HCT116 (cell line): ENCODE measurements at regions not wholly inside any gene's neighbourhood (a gene's known extent, or its start where the extent isn't known, plus 50 kb on each side); places are given as distances from the start of the nearest gene placed in this dataset.

Source experiments
- ATAC-seq: fragments of 200-7000 bp; cut with Tn5 transposase; 2 replicates; pipeline ENCODE4 v1.9.1; 2020; ENCODE audit warnings: mild to moderate bottlenecking, moderate library complexity
- BruUV-seq: library from RNA; stranded (reverse); fragments of 400-500 nt; replicated peaks from 2 replicates; lab custom pipeline; 2021; lab: Mats Ljungman, UMichigan
- CTCF ChIA-PET: fragments of 300-600 bp; sonication (Branson Sonifier 250); formaldehyde crosslinking; loops from one replicate; lab custom pipeline; 2021; ENCODE audit warnings: antibody characterized with exemption; lab: Charles Lee
- POLR2A ChIA-PET: fragments of 300-600, 350-600 bp; sonication (Branson Sonifier 250); formaldehyde crosslinking; loops from one replicate; lab custom pipeline; 2021; ENCODE audit warnings: antibody characterized with exemption; lab: Charles Lee
- RAD21 ChIA-PET, 2 experiments: fragments of 300-600 bp; sonication (Branson Sonifier 250); formaldehyde crosslinking; loops; one replicate each; lab custom pipeline; 2023; ENCODE audit warnings: low total read pairs in 2 of 2; ENCODE audit not compliant: uncharacterized antibody in 2 of 2, unreplicated experiment in 2 of 2, low non-redundant PET in 1 of 2; lab: Charles Lee
- DNase-seq: peaks from one replicate; pipeline ENCODE4 v3.0.0-alpha.2; 2010; ENCODE audit warnings: low read depth, low spot score
- H2AFZ ChIP-seq: fragments of 200-600 bp; shearing (Covaris generic), sonication (generic); 2 replicates; pipeline ENCODE4 v1.6.1; 2017; ENCODE audit warnings: low read depth, mixed run types, mixed read lengths, antibody characterized with exemption, low read length; ENCODE audit not compliant: poor library complexity, severe bottlenecking
- H3K27ac ChIP-seq: 2 replicates; pipeline ENCODE4 v1.5.1; 2012; ENCODE audit warnings: low read depth, low read length
- H3K27me3 ChIP-seq: fragments of 200-600 bp; sonication (generic); 2 replicates; pipeline ENCODE4 v1.6.1; 2016; ENCODE audit warnings: mixed run types, low read length, mixed read lengths; ENCODE audit not compliant: insufficient read depth
- H3K36me3 ChIP-seq, 2 experiments: fragments of 200-500 bp in 1 of 2; fragments of 200-600 bp in 1 of 2; sonication (Bioruptor generic) in 1 of 2; sonication (generic) in 1 of 2; 2 replicates each; pipeline versions ENCODE4 v1.5.1 to v1.6.1; 2014 to 2016; ENCODE audit warnings: low read length in 2 of 2, inconsistent platforms in 1 of 2, mixed read lengths in 1 of 2, mixed run types in 1 of 2; ENCODE audit not compliant: insufficient read depth in 2 of 2, control insufficient read depth in 1 of 2
- H3K4me1 ChIP-seq, 2 experiments: fragments of 200-600 bp in 1 of 2; sonication (generic) in 1 of 2; 2 replicates each; pipeline versions ENCODE4 v1.5.1 to v1.6.1; 2012 to 2017; ENCODE audit warnings: low read length in 2 of 2, inconsistent platforms in 1 of 2, mild to moderate bottlenecking in 1 of 2, mixed read lengths in 1 of 2, mixed run types in 1 of 2, moderate library complexity in 1 of 2; ENCODE audit not compliant: insufficient read depth in 2 of 2, control insufficient read depth in 1 of 2
- H3K4me2 ChIP-seq: fragments of 200-600 bp; sonication (generic); 2 replicates; pipeline ENCODE4 v1.6.1; 2017; ENCODE audit warnings: mixed run types, low read length, mixed read lengths
- H3K4me3 ChIP-seq, 2 experiments: fragments of 200-600 bp in 1 of 2; sonication (generic) in 1 of 2; replicated peaks in 1 of 2; 2 replicates each; pipeline ENCODE4 v1.5.1; 2011 to 2016; ENCODE audit warnings: low read length in 2 of 2, control low read depth in 1 of 2, low read depth in 1 of 2, mild to moderate bottlenecking in 1 of 2, mixed read lengths in 1 of 2, mixed run types in 1 of 2
- H3K79me2 ChIP-seq: fragments of 200-600 bp; sonication (generic); 2 replicates; pipeline ENCODE4 v1.6.1; 2017; ENCODE audit warnings: mild to moderate bottlenecking, mixed run types, low read length, moderate library complexity, mixed read lengths; ENCODE audit not compliant: insufficient read depth
- H3K9ac ChIP-seq: fragments of 200-600 bp; sonication (generic); 2 replicates; pipeline ENCODE4 v1.6.1; 2016; ENCODE audit warnings: low read length, mixed read lengths
- H3K9me2 ChIP-seq: fragments of 200-600 bp; sonication (generic), shearing (Covaris generic); 2 replicates; pipeline ENCODE4 v1.6.1; 2017; ENCODE audit warnings: mixed run types, mild to moderate bottlenecking, moderate library complexity; ENCODE audit not compliant: insufficient read depth
- H3K9me3 ChIP-seq, 2 experiments: fragments of 200-500 bp in 1 of 2; fragments of 200-600 bp in 1 of 2; sonication (Bioruptor generic) in 1 of 2; sonication (generic) in 1 of 2; 2 replicates each; pipeline ENCODE4 v1.6.1; 2014 to 2017; ENCODE audit warnings: low read length in 2 of 2, mixed read lengths in 2 of 2, inconsistent platforms in 1 of 2, low read depth in 1 of 2, mild to moderate bottlenecking in 1 of 2, mixed run types in 1 of 2, moderate library complexity in 1 of 2; ENCODE audit not compliant: control insufficient read depth in 1 of 2, insufficient read depth in 1 of 2
- H4K20me1 ChIP-seq: fragments of 200-600 bp; sonication (generic), shearing (Covaris generic); 2 replicates; pipeline ENCODE4 v1.6.1; 2017; ENCODE audit warnings: mixed run types, mild to moderate bottlenecking, moderate library complexity; ENCODE audit not compliant: insufficient read depth
- CBX3 ChIP-seq: IDR thresholded peaks from 2 replicates; pipeline ENCODE4 v1.6.1; 2012; ENCODE audit warnings: low read depth
- CTCF ChIP-seq, 3 experiments: fragments of 200-600 bp in 1 of 3; sonication (generic) in 1 of 3; IDR thresholded peaks in 2 of 3; conservative IDR thresholded peaks in 1 of 3; 2 replicates each; pipeline ENCODE4 v1.5.1; 2012 to 2017; ENCODE audit warnings: low read depth in 2 of 3, low read length in 2 of 3, antibody characterized with exemption in 1 of 3, borderline replicate concordance in 1 of 3, control low read depth in 1 of 3, mild to moderate bottlenecking in 1 of 3, mixed read lengths in 1 of 3, mixed run types in 1 of 3, moderate library complexity in 1 of 3; ENCODE audit not compliant: insufficient read depth in 1 of 3
- EGR1 ChIP-seq: IDR thresholded peaks from 2 replicates; pipeline ENCODE4 v1.6.1; 2012; ENCODE audit warnings: low read depth
- ELF1 ChIP-seq: IDR thresholded peaks from 2 replicates; pipeline ENCODE4 v1.6.1; 2012; ENCODE audit warnings: low read depth, borderline replicate concordance
- EZH2 ChIP-seq: fragments of 200-600 bp; sonication (generic); IDR thresholded peaks from 2 replicates; pipeline ENCODE4 v1.6.1; 2017; ENCODE audit warnings: antibody characterized with exemption, mixed run types
- EZH2phosphoT487 ChIP-seq: fragments of 200-600 bp; IDR thresholded peaks from 2 replicates; pipeline ENCODE4 v1.6.1; 2018; ENCODE audit warnings: antibody characterized with exemption, borderline replicate concordance
- FOSL1 ChIP-seq: IDR thresholded peaks from 2 replicates; pipeline ENCODE4 v1.6.1; 2012; ENCODE audit warnings: low read depth
- JUND ChIP-seq: IDR thresholded peaks from 2 replicates; pipeline ENCODE4 v1.6.1; 2012
- POLR2A ChIP-seq: IDR thresholded peaks from 2 replicates; pipeline ENCODE4 v1.7.0; 2011; ENCODE audit warnings: borderline replicate concordance; ENCODE audit not compliant: insufficient read depth, insufficient read length; ENCODE audit errors: extremely low read depth
- POLR2AphosphoS5 ChIP-seq: IDR thresholded peaks from 2 replicates; pipeline ENCODE4 v1.6.1; 2011; ENCODE audit warnings: mild to moderate bottlenecking, low read depth, low read length, moderate library complexity
- SIN3A ChIP-seq: IDR thresholded peaks from 2 replicates; pipeline ENCODE4 v1.6.1; 2012; ENCODE audit warnings: low read depth
- SRF ChIP-seq: IDR thresholded peaks from 2 replicates; pipeline ENCODE4 v1.6.1; 2012; ENCODE audit warnings: low read depth
- TCF7L2 ChIP-seq: IDR thresholded peaks from 2 replicates; pipeline ENCODE4 v1.7.0; 2011; ENCODE audit warnings: borderline replicate concordance, inconsistent platforms; ENCODE audit not compliant: insufficient read depth, insufficient read length; ENCODE audit errors: extremely low read depth
- ZFX ChIP-seq: fragments of 450-650 bp; IDR thresholded peaks from 2 replicates; pipeline ENCODE4 v1.6.1; 2017
- intact Hi-C: fragments of 100-400 bp; cut with micrococcal nuclease; formaldehyde crosslinking; loops from 2 replicates; pipeline ENCODE4 v1.10.0; 2022

GRCh38 chr18:39602131-39602530 lies 2036.5 kb upstream of the CELF4 start:
- intact Hi-C loops = no loop called here
- no peaks in the 10 kb centered on the region for H3K9me3 ChIP-seq
- ATAC-seq (no peak), DNase-seq (no peak)
- no peaks in the 10 kb centered on the region for H3K9me2 ChIP-seq
- no peak for TF ChIP-seq CTCF (IDR thresholded peaks at IDR 0.05 in 2 of 3, conservative IDR thresholded peaks at IDR 0.05 in 1 of 3; ENCODE audit: borderline replicate concordance in 1 of 3, insufficient read depth in 1 of 3, low read depth in 2 of 3, low read length in 2 of 3)
- TF ChIP-seq TCF7L2 = no peak
- TF ChIP-seq POLR2A = no peak
- TF ChIP-seq EZH2phosphoT487 = no peak
- no peak for TF ChIP-seq JUND
- TF ChIP-seq EZH2 = no peak
- TF ChIP-seq CBX3 = no peak
- no peak for TF ChIP-seq SIN3A
- no peak for TF ChIP-seq ZFX
- TF ChIP-seq POLR2AphosphoS5 = no peak
- no peak for TF ChIP-seq EGR1
- no peak for TF ChIP-seq FOSL1
- TF ChIP-seq SRF = no peak
- no peak for TF ChIP-seq ELF1
- POLR2A ChIA-PET = no interaction called here
- no peaks in the 10 kb centered on the region for H3K36me3 ChIP-seq
- no peak overlapping the region for H3K4me2 ChIP-seq
- BruUV-seq = no TSS peak
- RAD21 ChIA-PET = no interaction called here
- no peak overlapping the region for H3K4me3 ChIP-seq
- no peak overlapping the region for H2AFZ ChIP-seq
- H4K20me1 ChIP-seq = no peaks in the 10 kb centered on the region
- no peak overlapping the region for H3K27ac ChIP-seq
- H3K9ac ChIP-seq = no peak overlapping the region
- H3K79me2 ChIP-seq = no peaks in the 10 kb centered on the region
- CTCF ChIA-PET = no interaction called here
- H3K4me1 ChIP-seq = no peaks in the 10 kb centered on the region
- no peaks in the 10 kb centered on the region for H3K27me3 ChIP-seq
